ENCODE measurements at regions not wholly inside any gene's neighbourhood (a gene's known extent, or its start where the extent isn't known, plus 50 kb on each side); places are given as distances from the start of the nearest gene placed in this dataset.

DNA sequence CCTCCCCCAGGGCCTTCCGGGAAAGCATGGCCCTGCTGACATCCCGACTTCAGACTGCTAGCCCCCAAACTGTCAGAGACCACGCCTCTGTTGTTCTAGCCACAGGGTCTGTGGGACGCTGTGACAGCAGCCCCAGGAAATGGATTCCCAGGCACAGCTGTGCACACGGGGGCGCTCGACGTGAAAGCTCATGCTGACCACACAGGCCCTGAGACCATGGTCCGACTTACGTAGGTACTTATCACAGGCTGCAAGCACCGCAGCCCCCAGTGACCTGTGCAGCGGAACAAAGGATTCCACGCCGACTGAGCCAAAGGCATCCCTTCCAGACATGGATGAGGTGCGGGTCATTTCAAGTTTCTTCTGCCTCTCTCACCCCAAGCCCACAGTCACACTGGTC lies 150.6 kb downstream of the CTTN start:
- TF ChIP-seq POLR2A (IDR thresholded peaks at IDR 0.05; ENCODE audit: low read length) (no peak), GATA1 (IDR thresholded peaks at IDR 0.05; ENCODE audit: low read depth, low read length) (no peak)

Data from erythroblast (primary cell).